ENCODE measurements at regions not wholly inside any gene's neighbourhood (a gene's known extent, or its start where the extent isn't known, plus 50 kb on each side); places are given as distances from the start of the nearest gene placed in this dataset.

GRCh38 chr5:36756848-36757247 lies 119.7 kb upstream of the NIPBL start:
- TF ChIP-seq CTCF (IDR thresholded peaks at IDR 0.05): no peak
- DNase-seq: no peak
- no peaks in the 10 kb centered on the region for H3K27me3 ChIP-seq
- no peaks in the 10 kb centered on the region for H3K36me3 ChIP-seq
- H3K4me1 ChIP-seq: no peaks in the 10 kb centered on the region
- no peaks in the 10 kb centered on the region for H3K9me3 ChIP-seq
- intact Hi-C loops (cut with DNase I): no loop called here
- no peak overlapping the region for H3K4me3 ChIP-seq
- no peak for ATAC-seq
- H3K27ac ChIP-seq: no peak overlapping the region

- DNase-seq (no peak), ATAC-seq (no peak)
- Histone ChIP-seq H3K36me3 (no peaks in the 10 kb centered on the region), H3K4me3 (no peak overlapping the region), H3K4me1 (no peaks in the 10 kb centered on the region), H3K27ac (no peak overlapping the region), H3K9me3 (no peaks in the 10 kb centered on the region), H3K27me3 (no peaks in the 10 kb centered on the region)
- intact Hi-C loops (cut with DNase I): no loop called here
- no peak for TF ChIP-seq CTCF (IDR thresholded peaks at IDR 0.05)
Observed at GRCh38 chr5:36759117-36759516, 117.5 kb upstream of the NIPBL start.

GRCh38 chr5:36763454-36763853 lies 113.1 kb upstream of the NIPBL start:
- Histone ChIP-seq H3K4me1 (no peaks in the 10 kb centered on the region), H3K9me3 (no peaks in the 10 kb centered on the region), H3K27me3 (no peaks in the 10 kb centered on the region), H3K36me3 (no peaks in the 10 kb centered on the region), H3K27ac (no peak overlapping the region), H3K4me3 (no peak overlapping the region)
- DNase-seq (peak in 1 of 4 donors; percentile 69), ATAC-seq (peak; percentile 98)
- intact Hi-C loops (cut with DNase I): no loop called here
- no peak for TF ChIP-seq CTCF (IDR thresholded peaks at IDR 0.05)

- intact Hi-C loops (cut with DNase I): no loop called here
- Histone ChIP-seq H3K4me1 (no peaks in the 10 kb centered on the region), H3K4me3 (no peak overlapping the region), H3K36me3 (no peaks in the 10 kb centered on the region), H3K27me3 (no peaks in the 10 kb centered on the region), H3K9me3 (no peaks in the 10 kb centered on the region), H3K27ac (no peak overlapping the region)
- DNase-seq (no peak), ATAC-seq (no peak)
- TF ChIP-seq CTCF (IDR thresholded peaks at IDR 0.05): no peak
Observed at GRCh38 chr5:36765876-36766275, 110.7 kb upstream of the NIPBL start.

- DNase-seq (no peak), ATAC-seq (no peak)
- no peak overlapping the region for H3K4me3 ChIP-seq
- TF ChIP-seq CTCF (IDR thresholded peaks at IDR 0.05): no peak
- no peaks in the 10 kb centered on the region for H3K4me1 ChIP-seq
- no peaks in the 10 kb centered on the region for H3K9me3 ChIP-seq
- no peaks in the 10 kb centered on the region for H3K36me3 ChIP-seq
- intact Hi-C loops (cut with DNase I): no loop called here
- H3K27ac ChIP-seq: no peak overlapping the region
- H3K27me3 ChIP-seq: no peaks in the 10 kb centered on the region
Observed at GRCh38 chr5:36766981-36767380, 109.6 kb upstream of the NIPBL start.

Data from left lung (tissue), 4 donors.